GM12878 (cell line): ENCODE measurements at regions not wholly inside any gene's neighbourhood (a gene's known extent, or its start where the extent isn't known, plus 50 kb on each side); places are given as distances from the start of the nearest gene placed in this dataset.

Experiments used
- ASH2L ChIP-seq: fragments of 300-600, 200-600 bp; sonication (generic); IDR thresholded peaks from 2 replicates; pipeline ENCODE4 v1.6.1; 2017; ENCODE audit warnings: low read depth, mild to moderate bottlenecking, borderline replicate concordance
- ATF2 ChIP-seq: IDR thresholded peaks from 2 replicates; pipeline ENCODE4 v1.6.1; 2012; ENCODE audit warnings: low read length, inconsistent platforms
- CEBPZ ChIP-seq: fragments of 150-350 bp; IDR thresholded peaks from 2 replicates; pipeline ENCODE4 v1.6.1; 2016; ENCODE audit warnings: low read depth, low read length
- EED ChIP-seq: sonication (generic); IDR thresholded peaks from 2 replicates; pipeline ENCODE4 v1.6.1; 2016; ENCODE audit warnings: antibody characterized with exemption, low read depth
- NFYB ChIP-seq: IDR thresholded peaks from 2 replicates; pipeline ENCODE4 v1.6.1; 2011; ENCODE audit warnings: low read depth, mild to moderate bottlenecking, low read length, improper control_type of control experiment, moderate library complexity; ENCODE audit not compliant: insufficient read depth
- NR2C2 ChIP-seq: IDR thresholded peaks from 2 replicates; pipeline ENCODE4 v1.6.1; 2011; ENCODE audit warnings: borderline replicate concordance, low read depth; ENCODE audit not compliant: control insufficient read depth, insufficient read length
- PML ChIP-seq: IDR thresholded peaks from 2 replicates; pipeline ENCODE4 v1.6.1; 2012; ENCODE audit warnings: low read length, inconsistent platforms
- SIN3A ChIP-seq: IDR thresholded peaks from 2 replicates; pipeline ENCODE4 v1.6.1; 2012; ENCODE audit warnings: low read depth, low read length, improper control_type of control experiment
- SUPT20H ChIP-seq: IDR thresholded peaks from 2 replicates; pipeline ENCODE4 v1.6.1; 2011; ENCODE audit warnings: low read depth, mild to moderate bottlenecking, low read length, moderate library complexity, borderline replicate concordance; ENCODE audit not compliant: control insufficient read depth
- ZBTB11 ChIP-seq: fragments of 450-650 bp; formaldehyde crosslinking; IDR thresholded peaks from 2 replicates; pipeline ENCODE4 v1.5.0; 2022; ENCODE audit warnings: mild to moderate bottlenecking, missing genetic modification characterization
- ZNF592 ChIP-seq: fragments of 450-650 bp; IDR thresholded peaks from 2 replicates; pipeline ENCODE4 v1.6.1; 2017; ENCODE audit warnings: mild to moderate bottlenecking, moderate library complexity
- TF ChIP-seq, protein P1 (sequence below): IDR thresholded peaks from 2 replicates; pipeline ENCODE4 v1.6.1; 2011; ENCODE audit warnings: borderline replicate concordance, low read depth, mild to moderate bottlenecking, moderate library complexity, low read length; ENCODE audit not compliant: insufficient read depth, poor library complexity, severe bottlenecking
- TF ChIP-seq, protein P2 (sequence below): fragments of 450-650 bp; IDR thresholded peaks from 2 replicates; pipeline ENCODE4 v1.6.1; 2017; ENCODE audit warnings: borderline replicate concordance

DNA sequence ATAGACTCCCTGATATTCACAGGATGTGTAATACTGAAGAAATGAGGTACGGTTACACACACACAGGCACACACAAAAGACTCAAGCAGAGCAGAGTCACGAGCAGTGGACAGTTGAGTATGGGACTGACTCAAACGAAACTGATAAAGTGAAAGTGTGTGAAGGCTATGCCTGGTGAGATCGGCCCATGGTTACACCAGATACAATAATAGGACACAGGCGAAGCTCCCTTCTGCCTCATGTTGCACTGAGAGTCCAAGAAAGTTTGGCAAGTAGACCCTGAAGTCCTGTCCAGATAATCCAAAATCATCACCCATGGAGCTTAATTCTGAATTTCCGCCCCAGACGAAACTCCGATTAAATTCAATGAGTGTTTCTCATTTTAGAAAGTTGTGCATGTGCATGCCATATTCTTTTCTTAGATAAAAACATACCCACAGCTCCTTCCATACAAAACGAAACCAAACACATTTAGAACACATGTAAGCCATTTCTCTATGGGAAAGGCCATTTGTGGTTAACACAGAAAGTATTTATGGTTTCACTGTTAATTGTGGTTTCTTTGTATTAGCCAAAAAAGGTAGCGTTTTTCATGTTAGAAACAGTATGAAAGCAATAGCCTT is 567.6 kb downstream of the PLCL1 start (continued):
- TF ChIP-seq CEBPZ (no peak), ATF2 (peak; percentile 98), ASH2L (no peak), SUPT20H (no peak), EED (peak; percentile 67), ZBTB11 (CRISPR knock-in tag) (no peak), SIN3A (no peak), NFYB (no peak), ZNF592 (no peak; the same call in 1 of the 2 replicates), PML (peak; percentile 81; the same call in 1 of the 2 replicates), NR2C2 (no peak)
- TF ChIP-seq, protein P1, sequence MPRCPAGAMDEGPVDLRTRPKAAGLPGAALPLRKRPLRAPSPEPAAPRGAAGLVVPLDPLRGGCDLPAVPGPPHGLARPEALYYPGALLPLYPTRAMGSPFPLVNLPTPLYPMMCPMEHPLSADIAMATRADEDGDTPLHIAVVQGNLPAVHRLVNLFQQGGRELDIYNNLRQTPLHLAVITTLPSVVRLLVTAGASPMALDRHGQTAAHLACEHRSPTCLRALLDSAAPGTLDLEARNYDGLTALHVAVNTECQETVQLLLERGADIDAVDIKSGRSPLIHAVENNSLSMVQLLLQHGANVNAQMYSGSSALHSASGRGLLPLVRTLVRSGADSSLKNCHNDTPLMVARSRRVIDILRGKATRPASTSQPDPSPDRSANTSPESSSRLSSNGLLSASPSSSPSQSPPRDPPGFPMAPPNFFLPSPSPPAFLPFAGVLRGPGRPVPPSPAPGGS, result peak; percentile 77
- TF ChIP-seq, protein P2, sequence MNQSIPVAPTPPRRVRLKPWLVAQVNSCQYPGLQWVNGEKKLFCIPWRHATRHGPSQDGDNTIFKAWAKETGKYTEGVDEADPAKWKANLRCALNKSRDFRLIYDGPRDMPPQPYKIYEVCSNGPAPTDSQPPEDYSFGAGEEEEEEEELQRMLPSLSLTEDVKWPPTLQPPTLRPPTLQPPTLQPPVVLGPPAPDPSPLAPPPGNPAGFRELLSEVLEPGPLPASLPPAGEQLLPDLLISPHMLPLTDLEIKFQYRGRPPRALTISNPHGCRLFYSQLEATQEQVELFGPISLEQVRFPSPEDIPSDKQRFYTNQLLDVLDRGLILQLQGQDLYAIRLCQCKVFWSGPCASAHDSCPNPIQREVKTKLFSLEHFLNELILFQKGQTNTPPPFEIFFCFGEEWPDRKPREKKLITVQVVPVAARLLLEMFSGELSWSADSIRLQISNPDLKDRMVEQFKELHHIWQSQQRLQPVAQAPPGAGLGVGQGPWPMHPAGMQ, result no peak
